NCI-H146 treated with DMSO at 0.1 percent for 48 hours (cell line): ENCODE measurements at regions not wholly inside any gene's neighbourhood (a gene's known extent, or its start where the extent isn't known, plus 50 kb on each side); places are given as distances from the start of the nearest gene placed in this dataset.

Experiments
- DNase-seq: peaks from one replicate; lab custom pipeline; 2025; ENCODE audit not compliant: unreplicated experiment; lab: John Stamatoyannopoulos, UW

- no peak for DNase-seq
These were observed 154.0 kb upstream of the AFDN start for GRCh38 chr6:167672738-167673137.

- no peak for DNase-seq
These were observed 152.8 kb upstream of the AFDN start for GRCh38 chr6:167673946-167674345.

GRCh38 chr6:167674486-167674885 is 152.2 kb upstream of the AFDN start:
- no peak for DNase-seq

GRCh38 chr6:167676000-167676665 is 150.6 kb upstream of the AFDN start:
- DNase-seq, result no peak

GRCh38 chr6:167676666-167677421 is 149.9 kb upstream of the AFDN start:
- no peak for DNase-seq

- no peak for DNase-seq
These were observed 149.3 kb upstream of the AFDN start for GRCh38 chr6:167677422-167677789.

- DNase-seq, result no peak
These were observed 148.3 kb upstream of the AFDN start for GRCh38 chr6:167678102-167679101.

GRCh38 chr6:167679122-167679736 is 147.5 kb upstream of the AFDN start:
- DNase-seq, result no peak

- DNase-seq, result no peak
These were observed 146.7 kb upstream of the AFDN start for GRCh38 chr6:167679790-167680604.

GRCh38 chr6:167680605-167681149 is 146.0 kb upstream of the AFDN start:
- DNase-seq, result no peak

GRCh38 chr6:167682125-167682524 is 144.6 kb upstream of the AFDN start:
- DNase-seq, result no peak

- no peak for DNase-seq
These were observed 144.1 kb upstream of the AFDN start for GRCh38 chr6:167682546-167683027.

- DNase-seq, result no peak
These were observed 143.5 kb upstream of the AFDN start for GRCh38 chr6:167683028-167683862.

- DNase-seq, result peak; percentile 11
These were observed 142.2 kb upstream of the AFDN start for GRCh38 chr6:167684276-167685104.

GRCh38 chr6:167685654-167686053 is 141.1 kb upstream of the AFDN start:
- DNase-seq, result no peak

- DNase-seq, result no peak
These were observed 140.4 kb upstream of the AFDN start for GRCh38 chr6:167686204-167686893.

GRCh38 chr6:167687116-167687725 is 139.5 kb upstream of the AFDN start:
- no peak for DNase-seq
